Stimulated activated naive CD4-positive, alpha-beta T cell (primary cell): ENCODE measurements at regions not wholly inside any gene's neighbourhood (a gene's known extent, or its start where the extent isn't known, plus 50 kb on each side); places are given as distances from the start of the nearest gene placed in this dataset.
"Not testable (repeated sequence)": the region's sequence is repeated elsewhere in the genome, so short reads cannot be mapped to it uniquely, and the experiment has no call there.

ENCODE experiments used
- DNase-seq, 6 experiments: peaks; one replicate each; lab custom pipeline; 2025; lab: John Stamatoyannopoulos, UW

GRCh38 chr3:6706777-6707176 lies 154.1 kb upstream of the GRM7 start:
- no peak for DNase-seq

- no peak for DNase-seq
Observed at GRCh38 chr3:6709178-6709577, 151.7 kb upstream of the GRM7 start.

- DNase-seq, result no peak
Observed at GRCh38 chr3:6714962-6715361, 146.0 kb upstream of the GRM7 start.

- DNase-seq, result no peak
Observed at GRCh38 chr3:6716420-6716819, 144.5 kb upstream of the GRM7 start.

GRCh38 chr3:6717026-6717943 lies 143.6 kb upstream of the GRM7 start:
- no peak for DNase-seq

GRCh38 chr3:6719999-6720398 lies 140.9 kb upstream of the GRM7 start:
- DNase-seq, result no peak

GRCh38 chr3:6721491-6721890 lies 139.4 kb upstream of the GRM7 start:
- DNase-seq, result no peak

- no peak for DNase-seq
Observed at GRCh38 chr3:6723205-6723604, 137.7 kb upstream of the GRM7 start.

- DNase-seq, result no peak
Observed at GRCh38 chr3:6726811-6727210, 134.1 kb upstream of the GRM7 start.

GRCh38 chr3:6732807-6733206 lies 128.1 kb upstream of the GRM7 start:
- DNase-seq, result no peak

- DNase-seq, result no peak
Observed at GRCh38 chr3:6733699-6734394, 127.1 kb upstream of the GRM7 start.

- DNase-seq, result no peak
Observed at GRCh38 chr3:6734395-6734746, 126.5 kb upstream of the GRM7 start.

- DNase-seq, result no peak
Observed at GRCh38 chr3:6736836-6737629, 123.9 kb upstream of the GRM7 start.

- no peak for DNase-seq
Observed at GRCh38 chr3:6737630-6738029, 123.3 kb upstream of the GRM7 start.

GRCh38 chr3:6739288-6739687 lies 121.6 kb upstream of the GRM7 start:
- no peak for DNase-seq

GRCh38 chr3:6743067-6743720 lies 117.7 kb upstream of the GRM7 start:
- no peak for DNase-seq

GRCh38 chr3:6746443-6746842 lies 114.5 kb upstream of the GRM7 start:
- no peak for DNase-seq

GRCh38 chr3:6747017-6747416 lies 113.9 kb upstream of the GRM7 start:
- DNase-seq, result no peak

- DNase-seq, result no peak
Observed at GRCh38 chr3:6750782-6751181, 110.1 kb upstream of the GRM7 start.

GRCh38 chr3:6753536-6753935 lies 107.4 kb upstream of the GRM7 start:
- DNase-seq, result no peak

GRCh38 chr3:6769532-6770396 lies 91.2 kb upstream of the GRM7 start:
- DNase-seq, result not testable (repeated sequence)
